ENCODE measurements at regions not wholly inside any gene's neighbourhood (a gene's known extent, or its start where the extent isn't known, plus 50 kb on each side); places are given as distances from the start of the nearest gene placed in this dataset.

DNA sequence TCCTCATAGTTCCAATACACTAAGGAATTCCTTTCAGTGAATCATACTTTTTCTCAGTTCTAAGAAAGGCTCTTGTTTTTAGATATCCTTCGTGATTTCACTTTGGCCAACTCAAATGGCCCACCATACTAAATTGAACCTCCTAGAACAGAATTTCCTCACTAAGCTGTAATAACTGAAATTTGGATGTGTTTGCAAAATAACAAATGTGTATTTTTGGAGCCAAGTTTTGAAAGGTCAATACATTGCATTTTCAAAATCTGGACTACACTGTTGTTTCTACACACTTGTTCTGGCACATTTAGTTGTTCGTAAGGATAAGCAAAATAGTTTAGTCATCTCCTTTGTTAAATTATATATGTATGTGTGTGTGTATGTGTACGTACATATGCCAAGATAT lies 439.0 kb upstream of the STXBP6 start:
- TF ChIP-seq, protein P1, sequence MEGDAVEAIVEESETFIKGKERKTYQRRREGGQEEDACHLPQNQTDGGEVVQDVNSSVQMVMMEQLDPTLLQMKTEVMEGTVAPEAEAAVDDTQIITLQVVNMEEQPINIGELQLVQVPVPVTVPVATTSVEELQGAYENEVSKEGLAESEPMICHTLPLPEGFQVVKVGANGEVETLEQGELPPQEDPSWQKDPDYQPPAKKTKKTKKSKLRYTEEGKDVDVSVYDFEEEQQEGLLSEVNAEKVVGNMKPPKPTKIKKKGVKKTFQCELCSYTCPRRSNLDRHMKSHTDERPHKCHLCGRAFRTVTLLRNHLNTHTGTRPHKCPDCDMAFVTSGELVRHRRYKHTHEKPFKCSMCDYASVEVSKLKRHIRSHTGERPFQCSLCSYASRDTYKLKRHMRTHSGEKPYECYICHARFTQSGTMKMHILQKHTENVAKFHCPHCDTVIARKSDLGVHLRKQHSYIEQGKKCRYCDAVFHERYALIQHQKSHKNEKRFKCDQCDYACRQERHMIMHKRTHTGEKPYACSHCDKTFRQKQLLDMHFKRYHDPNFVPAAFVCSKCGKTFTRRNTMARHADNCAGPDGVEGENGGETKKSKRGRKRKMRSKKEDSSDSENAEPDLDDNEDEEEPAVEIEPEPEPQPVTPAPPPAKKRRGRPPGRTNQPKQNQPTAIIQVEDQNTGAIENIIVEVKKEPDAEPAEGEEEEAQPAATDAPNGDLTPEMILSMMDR (IDR thresholded peaks at IDR 0.05), result no peak
- no peak for TF ChIP-seq POLR2A (IDR thresholded peaks at IDR 0.05)
- TF ChIP-seq POLR2AphosphoS5 (IDR thresholded peaks at IDR 0.05), result no peak
- no peak for TF ChIP-seq EP300 (IDR thresholded peaks at IDR 0.05)
